ENCODE measurements at regions not wholly inside any gene's neighbourhood (a gene's known extent, or its start where the extent isn't known, plus 50 kb on each side); places are given as distances from the start of the nearest gene placed in this dataset.

DNA sequence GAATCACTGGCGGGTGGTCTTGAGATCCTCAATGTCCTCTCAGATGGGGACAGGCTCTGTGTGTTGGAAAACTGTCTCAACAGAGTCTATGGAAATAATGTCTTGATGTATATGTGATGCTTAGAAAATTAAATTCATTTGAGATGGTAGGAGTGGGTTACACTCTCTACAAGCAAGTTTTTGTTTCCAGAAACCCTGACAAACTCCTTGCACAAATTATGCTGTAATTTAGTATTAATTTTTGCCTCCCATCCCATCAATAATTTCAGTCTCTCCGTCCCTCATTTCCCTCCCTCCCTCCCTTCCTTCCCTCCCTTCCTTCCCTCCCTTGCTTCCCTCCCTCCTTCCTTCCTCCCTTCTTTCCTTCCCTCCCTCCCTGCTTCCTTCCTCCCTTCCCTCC, 488.0 kb upstream of the C16orf82 start:
- no peak for FAIRE-seq
- intact Hi-C loops (cut with micrococcal nuclease; ENCODE audit: unreplicated experiment) (no loop called here), in situ Hi-C loops (cut with HindIII; ENCODE audit: extremely low pct_ligation_motif_present, low pct_unique_long_range_greater_than_20kb) (no loop called here)
- DNase-seq (ENCODE audit: low spot score) = no peak
- Histone ChIP-seq H3K9me3 (ENCODE audit: low read length) (no peaks in the 10 kb centered on the region), H3K4me1 (ENCODE audit: insufficient read depth, low read length) (no peaks in the 10 kb centered on the region), H3K79me2 (ENCODE audit: insufficient read depth, low read length) (no peaks in the 10 kb centered on the region), H3K27ac (ENCODE audit: extremely low read length, insufficient read depth, low read length) (no peak overlapping the region), H3K4me3 (replicated peaks in 1 of 3; ENCODE audit: insufficient read depth in 1 of 3, low read depth in 2 of 3, low read length in 3 of 3) (no peak overlapping the region), H3K36me3 (replicated peaks in 1 of 2; ENCODE audit: control insufficient read depth in 1 of 2, insufficient read depth in 2 of 2, low read length in 2 of 2) (no peaks in the 10 kb centered on the region), H3K27me3 (ENCODE audit: control insufficient read depth in 1 of 2, insufficient read depth in 2 of 2, low read length in 2 of 2) (no peaks in the 10 kb centered on the region), H3K4me2 (ENCODE audit: low read depth, low read length) (no peak overlapping the region), H4K20me1 (ENCODE audit: insufficient read depth, low read length) (no peaks in the 10 kb centered on the region), H2AFZ (ENCODE audit: low read length) (no peak overlapping the region), H3K9ac (ENCODE audit: insufficient read depth, low read depth, low read length) (no peak overlapping the region)
- ChIA-PET CTCF (ENCODE audit: low intra/inter-chr PET ratio, low total read pairs) (no interaction called here), POLR2A (no interaction called here)
- TF ChIP-seq RFXANK (CRISPR knock-in tag; IDR thresholded peaks at IDR 0.05) (no peak), HNRNPK (IDR thresholded peaks at IDR 0.05; ENCODE audit: low read depth, low read length, poor library complexity, severe bottlenecking) (peak; percentile 93)
- WGBS (ENCODE audit: low lambda C conversion rate) = 2% methylated on average over 2 of the region's 2 CpGs
- no TSS peak for BruUV-seq (replicated peaks)
- no peak for ATAC-seq

DNA sequence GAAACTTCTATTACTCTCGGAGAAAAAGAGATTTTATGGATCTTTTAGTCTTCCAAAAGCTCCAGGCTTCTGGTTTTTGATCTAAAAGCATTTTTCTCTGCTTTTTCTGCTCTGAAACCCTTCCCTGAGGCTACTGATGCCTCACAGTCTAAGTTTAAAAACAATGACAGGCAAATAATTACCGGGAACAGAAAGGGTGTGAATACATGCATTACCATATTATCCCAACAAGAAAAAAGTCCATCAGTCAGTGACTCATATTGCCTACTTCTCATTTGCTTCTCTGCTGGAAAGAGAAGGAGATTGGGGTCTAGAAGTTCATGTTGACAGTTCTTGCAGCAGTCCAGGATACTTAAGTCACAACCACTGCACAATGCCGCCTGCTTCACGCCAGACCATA, 482.9 kb upstream of the C16orf82 start:
- no peak overlapping the region for H3K4me2 ChIP-seq (ENCODE audit: low read depth, low read length)
- ChIA-PET CTCF (ENCODE audit: low intra/inter-chr PET ratio, low total read pairs) (no interaction called here), POLR2A (no interaction called here)
- 2% methylated on average over 4 of the region's 4 CpGs for WGBS (ENCODE audit: low lambda C conversion rate)
- in situ Hi-C loops (cut with HindIII; ENCODE audit: extremely low pct_ligation_motif_present, low pct_unique_long_range_greater_than_20kb) (no loop called here), intact Hi-C loops (cut with micrococcal nuclease; ENCODE audit: unreplicated experiment) (no loop called here)
- BruUV-seq (replicated peaks) = no TSS peak
- H3K4me3 ChIP-seq (replicated peaks in 1 of 3; ENCODE audit: insufficient read depth in 1 of 3, low read depth in 2 of 3, low read length in 3 of 3) = no peak overlapping the region
- H2AFZ ChIP-seq (ENCODE audit: low read length) = no peak overlapping the region
- FAIRE-seq = no peak
- H3K36me3 ChIP-seq (replicated peaks in 1 of 2; ENCODE audit: control insufficient read depth in 1 of 2, insufficient read depth in 2 of 2, low read length in 2 of 2) = no peaks in the 10 kb centered on the region
- H3K27ac ChIP-seq (ENCODE audit: extremely low read length, insufficient read depth, low read length) = no peak overlapping the region
- no peak for DNase-seq (ENCODE audit: low spot score)
- H4K20me1 ChIP-seq (ENCODE audit: insufficient read depth, low read length) = no peaks in the 10 kb centered on the region
- H3K9me3 ChIP-seq (ENCODE audit: low read length) = no peaks in the 10 kb centered on the region
- no peak overlapping the region for H3K9ac ChIP-seq (ENCODE audit: insufficient read depth, low read depth, low read length)
- no peak for ATAC-seq
- H3K4me1 ChIP-seq (ENCODE audit: insufficient read depth, low read length) = no peaks in the 10 kb centered on the region
- no peaks in the 10 kb centered on the region for H3K79me2 ChIP-seq (ENCODE audit: insufficient read depth, low read length)
- no peaks in the 10 kb centered on the region for H3K27me3 ChIP-seq (ENCODE audit: control insufficient read depth in 1 of 2, insufficient read depth in 2 of 2, low read length in 2 of 2)
- TF ChIP-seq SRSF9 (IDR thresholded peaks at IDR 0.05; ENCODE audit: borderline replicate concordance, insufficient read depth, low read depth, low read length, poor library complexity, severe bottlenecking) (no peak), ZNF883 (CRISPR knock-in tag; IDR thresholded peaks at IDR 0.05; ENCODE audit: not compliant biosample characterization) (no peak), MIXL1 (CRISPR knock-in tag; IDR thresholded peaks at IDR 0.05) (no peak), ZNF780A (CRISPR knock-in tag; IDR thresholded peaks at IDR 0.05) (no peak), PLRG1 (conservative IDR thresholded peaks at IDR 0.05) (no peak)
- TF ChIP-seq, protein P1, sequence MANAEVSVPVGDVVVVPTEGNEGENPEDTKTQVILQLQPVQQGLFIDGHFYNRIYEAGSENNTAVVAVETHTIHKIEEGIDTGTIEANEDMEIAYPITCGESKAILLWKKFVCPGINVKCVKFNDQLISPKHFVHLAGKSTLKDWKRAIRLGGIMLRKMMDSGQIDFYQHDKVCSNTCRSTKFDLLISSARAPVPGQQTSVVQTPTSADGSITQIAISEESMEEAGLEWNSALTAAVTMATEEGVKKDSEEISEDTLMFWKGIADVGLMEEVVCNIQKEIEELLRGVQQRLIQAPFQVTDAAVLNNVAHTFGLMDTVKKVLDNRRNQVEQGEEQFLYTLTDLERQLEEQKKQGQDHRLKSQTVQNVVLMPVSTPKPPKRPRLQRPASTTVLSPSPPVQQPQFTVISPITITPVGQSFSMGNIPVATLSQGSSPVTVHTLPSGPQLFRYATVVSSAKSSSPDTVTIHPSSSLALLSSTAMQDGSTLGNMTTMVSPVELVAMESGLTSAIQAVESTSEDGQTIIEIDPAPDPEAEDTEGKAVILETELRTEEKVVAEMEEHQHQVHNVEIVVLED (CRISPR knock-in tag; IDR thresholded peaks at IDR 0.05; ENCODE audit: borderline replicate concordance) = no peak
- TF ChIP-seq, protein P2, sequence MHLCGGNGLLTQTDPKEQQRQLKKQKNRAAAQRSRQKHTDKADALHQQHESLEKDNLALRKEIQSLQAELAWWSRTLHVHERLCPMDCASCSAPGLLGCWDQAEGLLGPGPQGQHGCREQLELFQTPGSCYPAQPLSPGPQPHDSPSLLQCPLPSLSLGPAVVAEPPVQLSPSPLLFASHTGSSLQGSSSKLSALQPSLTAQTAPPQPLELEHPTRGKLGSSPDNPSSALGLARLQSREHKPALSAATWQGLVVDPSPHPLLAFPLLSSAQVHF (CRISPR knock-in tag; IDR thresholded peaks at IDR 0.05) = no peak
- TF ChIP-seq, protein P3, sequence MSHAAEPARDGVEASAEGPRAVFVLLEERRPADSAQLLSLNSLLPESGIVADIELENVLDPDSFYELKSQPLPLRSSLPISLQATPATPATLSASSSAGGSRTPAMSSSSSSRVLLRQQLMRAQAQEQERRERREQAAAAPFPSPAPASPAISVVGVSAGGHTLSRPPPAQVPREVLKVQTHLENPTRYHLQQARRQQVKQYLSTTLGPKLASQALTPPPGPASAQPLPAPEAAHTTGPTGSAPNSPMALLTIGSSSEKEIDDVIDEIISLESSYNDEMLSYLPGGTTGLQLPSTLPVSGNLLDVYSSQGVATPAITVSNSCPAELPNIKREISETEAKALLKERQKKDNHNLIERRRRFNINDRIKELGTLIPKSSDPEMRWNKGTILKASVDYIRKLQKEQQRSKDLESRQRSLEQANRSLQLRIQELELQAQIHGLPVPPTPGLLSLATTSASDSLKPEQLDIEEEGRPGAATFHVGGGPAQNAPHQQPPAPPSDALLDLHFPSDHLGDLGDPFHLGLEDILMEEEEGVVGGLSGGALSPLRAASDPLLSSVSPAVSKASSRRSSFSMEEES (CRISPR knock-in tag; IDR thresholded peaks at IDR 0.05) = no peak

Data from HepG2 (cell line).